ENCODE measurements at regions not wholly inside any gene's neighbourhood (a gene's known extent, or its start where the extent isn't known, plus 50 kb on each side); places are given as distances from the start of the nearest gene placed in this dataset.

- intact Hi-C loops (cut with DNase I; ENCODE audit: low total_unique reads): no loop called here
- Histone ChIP-seq H3K36me3 (no peaks in the 10 kb centered on the region), H3K4me1 (no peaks in the 10 kb centered on the region), H3K27me3 (no peaks in the 10 kb centered on the region), H3K4me3 (no peak overlapping the region), H3K9me3 (no peaks in the 10 kb centered on the region), H3K27ac (no peak overlapping the region)
- no peak for DNase-seq
- TF ChIP-seq CTCF (IDR thresholded peaks at IDR 0.05) (no peak), POLR2A (IDR thresholded peaks at IDR 0.05) (no peak)
Measured at GRCh38 chr5:82620957-82621600, 342.9 kb upstream of the RPS23 start.

DNA sequence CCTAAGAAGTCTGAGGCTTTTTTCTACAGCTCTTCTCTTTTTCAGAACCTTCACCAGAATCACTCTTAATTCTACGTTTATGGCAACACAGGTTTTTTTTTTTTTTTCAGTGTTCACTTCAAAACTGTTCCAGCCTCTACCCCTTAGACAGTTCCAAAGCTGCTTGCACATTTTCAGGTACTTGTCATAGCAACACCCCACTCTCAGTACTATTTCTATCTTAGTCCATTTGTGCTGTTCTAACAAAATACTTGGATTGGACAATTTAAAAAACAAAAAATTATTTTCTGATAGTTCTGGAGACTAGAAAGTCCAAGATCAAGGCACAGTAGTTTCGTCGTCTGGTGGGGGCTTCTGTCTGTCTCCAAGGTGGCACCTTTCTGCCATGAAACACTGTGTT lies 340.9 kb upstream of the RPS23 start:
- Histone ChIP-seq H3K4me3 (no peak overlapping the region), H3K27ac (no peak overlapping the region), H3K9me3 (no peaks in the 10 kb centered on the region), H3K27me3 (no peaks in the 10 kb centered on the region), H3K4me1 (no peaks in the 10 kb centered on the region), H3K36me3 (no peaks in the 10 kb centered on the region)
- no peak for DNase-seq
- no peak for TF ChIP-seq POLR2A (IDR thresholded peaks at IDR 0.05)
- no peak for TF ChIP-seq CTCF (IDR thresholded peaks at IDR 0.05)
- intact Hi-C loops (cut with DNase I; ENCODE audit: low total_unique reads): no loop called here

- H3K4me1 ChIP-seq: no peaks in the 10 kb centered on the region
- no peaks in the 10 kb centered on the region for H3K9me3 ChIP-seq
- no peak for TF ChIP-seq POLR2A (IDR thresholded peaks at IDR 0.05)
- no peak overlapping the region for H3K27ac ChIP-seq
- intact Hi-C loops (cut with DNase I; ENCODE audit: low total_unique reads): no loop called here
- H3K27me3 ChIP-seq: no peaks in the 10 kb centered on the region
- H3K36me3 ChIP-seq: no peaks in the 10 kb centered on the region
- no peak overlapping the region for H3K4me3 ChIP-seq
- no peak for DNase-seq
Measured at GRCh38 chr5:82614706-82615105, 336.6 kb upstream of the RPS23 start.

DNA sequence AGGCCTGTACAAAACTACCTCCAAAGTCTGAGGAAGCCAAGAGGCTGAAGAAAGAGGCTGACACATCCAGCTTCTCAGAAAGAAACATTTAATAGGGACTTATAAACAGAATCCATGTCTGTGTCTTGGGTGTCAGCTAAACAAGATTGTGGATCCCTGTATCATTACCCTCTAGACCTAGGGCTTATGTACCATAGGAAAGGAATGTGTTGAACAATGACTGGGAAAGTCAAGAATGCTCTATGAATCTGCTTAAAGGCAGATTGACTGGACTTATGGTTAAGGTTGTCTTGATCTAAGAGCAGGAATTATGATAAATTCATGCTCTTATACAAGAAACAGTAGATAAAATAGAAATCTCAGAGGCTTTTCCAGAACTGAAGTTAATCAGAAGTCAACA lies 335.7 kb upstream of the RPS23 start:
- TF ChIP-seq CTCF (IDR thresholded peaks at IDR 0.05) (no peak), POLR2A (IDR thresholded peaks at IDR 0.05) (no peak)
- no peaks in the 10 kb centered on the region for H3K9me3 ChIP-seq
- H3K27me3 ChIP-seq: no peaks in the 10 kb centered on the region
- H3K36me3 ChIP-seq: no peaks in the 10 kb centered on the region
- no peak overlapping the region for H3K4me3 ChIP-seq
- H3K27ac ChIP-seq: no peak overlapping the region
- H3K4me1 ChIP-seq: no peaks in the 10 kb centered on the region
- intact Hi-C loops (cut with DNase I; ENCODE audit: low total_unique reads): no loop called here
- no peak for DNase-seq

DNA sequence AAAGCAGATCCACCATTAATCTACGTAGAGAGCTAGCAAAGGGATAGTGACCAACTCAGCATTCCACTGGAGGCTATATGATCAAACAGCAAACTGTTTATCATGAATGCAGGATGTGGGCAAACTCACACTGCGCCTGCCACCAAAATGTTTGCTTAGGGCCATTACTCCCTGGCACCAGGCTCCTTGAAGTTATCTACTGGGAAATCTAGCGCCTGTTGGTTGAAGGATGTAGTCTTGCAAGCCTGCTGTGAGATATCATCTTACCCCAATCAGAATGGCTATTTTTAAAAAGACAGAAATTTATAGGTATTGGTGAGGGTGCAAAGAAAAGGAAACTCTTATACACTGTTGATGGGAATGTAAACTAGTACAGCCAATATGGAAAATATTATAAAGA lies 332.5 kb upstream of the RPS23 start:
- DNase-seq: no peak
- no peak overlapping the region for H3K4me3 ChIP-seq
- H3K27me3 ChIP-seq: no peaks in the 10 kb centered on the region
- intact Hi-C loops (cut with DNase I; ENCODE audit: low total_unique reads): no loop called here
- no peak for TF ChIP-seq CTCF (IDR thresholded peaks at IDR 0.05)
- no peak for TF ChIP-seq POLR2A (IDR thresholded peaks at IDR 0.05)
- no peaks in the 10 kb centered on the region for H3K36me3 ChIP-seq
- H3K4me1 ChIP-seq: no peaks in the 10 kb centered on the region
- no peak overlapping the region for H3K27ac ChIP-seq
- H3K9me3 ChIP-seq: no peaks in the 10 kb centered on the region

Data from uterus (tissue), 3 donors.